ENCODE measurements at regions not wholly inside any gene's neighbourhood (a gene's known extent, or its start where the extent isn't known, plus 50 kb on each side); places are given as distances from the start of the nearest gene placed in this dataset.

- TF ChIP-seq POLR2A (IDR thresholded peaks at IDR 0.05) (no peak), CTCF (IDR thresholded peaks at IDR 0.05) (no peak)
Observed at GRCh38 chr2:192555740-192556139, 361.0 kb upstream of the TMEFF2 start.

Measured in lower leg skin (tissue), 3 donors.